ENCODE measurements at regions not wholly inside any gene's neighbourhood (a gene's known extent, or its start where the extent isn't known, plus 50 kb on each side); places are given as distances from the start of the nearest gene placed in this dataset.

GRCh38 chr21:18937337-18937736 lies 533.8 kb upstream of the TMPRSS15 start:
- in situ Hi-C loops (cut with MboI; ENCODE audit: low sequenced_read_pairs): no loop called here

DNA sequence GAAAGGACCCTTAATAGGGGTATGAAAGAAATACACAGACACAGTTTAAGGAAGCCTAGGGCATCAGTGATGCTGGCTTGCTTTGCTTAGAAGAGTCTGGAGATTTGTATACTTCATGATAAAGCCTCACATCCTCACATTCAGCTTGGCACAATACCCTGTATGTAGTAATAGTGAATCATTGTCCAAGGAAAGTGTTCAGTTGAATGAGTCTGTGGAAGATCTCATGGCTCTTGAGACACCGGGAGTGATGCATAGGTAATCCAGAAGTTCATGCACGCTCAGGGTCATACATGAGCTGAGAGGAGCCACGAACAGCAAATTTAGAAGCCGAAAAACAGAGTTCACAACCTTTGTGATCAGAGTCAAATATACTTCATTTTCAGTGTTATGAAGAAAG lies 537.2 kb upstream of the TMPRSS15 start:
- in situ Hi-C loops (cut with MboI; ENCODE audit: low sequenced_read_pairs): no loop called here

- in situ Hi-C loops (cut with MboI; ENCODE audit: low sequenced_read_pairs): loop anchor here (25.0 kb wide), 1 partner anchor 112 kb away; no protein-coding TSS in a partner anchor
Observed at GRCh38 chr21:18950045-18950740, 546.6 kb upstream of the TMPRSS15 start.

DNA sequence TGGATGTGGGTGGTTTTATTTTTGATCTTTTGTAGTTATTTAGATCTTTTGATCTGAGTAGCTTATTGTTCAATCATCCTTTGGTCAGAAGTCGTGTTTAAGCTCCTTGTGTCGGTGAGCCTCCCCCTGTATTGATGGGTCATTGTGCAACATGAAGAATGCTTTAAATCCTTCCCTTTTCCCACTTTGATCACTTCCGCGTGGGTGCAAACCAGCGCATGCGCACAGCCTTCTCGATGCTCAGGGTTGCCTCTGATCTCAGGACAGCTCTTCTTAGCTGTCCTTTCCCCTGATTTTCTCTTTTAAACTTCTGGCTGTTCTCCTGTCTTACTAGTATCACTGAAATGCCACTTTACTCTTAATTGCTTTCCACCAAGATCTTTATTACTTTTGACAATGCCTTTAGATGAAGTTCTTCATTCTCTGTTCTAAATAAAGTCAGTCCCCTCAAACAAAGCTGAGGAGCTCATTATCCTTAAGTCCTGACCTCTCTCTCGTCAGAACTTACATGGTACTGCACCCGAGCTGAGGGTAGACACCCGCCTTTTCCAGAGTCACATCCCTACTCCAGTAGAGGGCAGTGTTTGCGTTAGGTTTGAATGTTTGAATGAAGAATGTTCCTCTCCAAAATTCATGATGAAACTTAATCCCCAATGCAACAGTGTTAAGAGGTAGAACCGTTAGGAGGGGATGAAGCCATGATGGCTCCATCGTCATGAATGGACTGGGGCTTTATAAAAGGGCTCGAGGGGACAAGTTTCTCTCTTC lies 547.9 kb upstream of the TMPRSS15 start:
- in situ Hi-C loops (cut with MboI; ENCODE audit: low sequenced_read_pairs): loop anchor here (25.0 kb wide), 1 partner anchor 111 kb away; no protein-coding TSS in a partner anchor

GRCh38 chr21:18954441-18954844 lies 550.9 kb upstream of the TMPRSS15 start:
- in situ Hi-C loops (cut with MboI; ENCODE audit: low sequenced_read_pairs): loop anchor here (25.0 kb wide), 1 partner anchor 108 kb away; no protein-coding TSS in a partner anchor

DNA sequence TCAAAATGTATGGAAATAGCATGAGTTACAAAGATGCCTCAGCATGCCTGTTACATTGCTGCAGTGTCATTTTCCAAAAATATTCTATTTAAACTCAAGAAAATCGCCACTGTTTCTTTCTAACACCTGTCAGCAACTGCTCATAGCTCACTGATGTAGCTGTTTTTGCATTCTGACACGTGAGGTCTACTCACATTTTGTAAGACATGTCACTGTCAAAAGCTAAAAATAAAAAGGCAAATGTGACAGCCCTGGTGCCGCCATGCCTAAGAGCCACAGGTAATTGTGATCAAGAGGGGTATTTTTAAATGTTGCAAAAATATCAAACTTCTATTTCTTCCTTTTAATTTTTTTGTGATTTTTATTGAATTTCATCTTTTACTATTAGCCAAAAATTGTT lies 556.2 kb upstream of the TMPRSS15 start:
- in situ Hi-C loops (cut with MboI; ENCODE audit: low sequenced_read_pairs): loop anchor here (25.0 kb wide), 1 partner anchor 102 kb away; no protein-coding TSS in a partner anchor

- in situ Hi-C loops (cut with MboI; ENCODE audit: low sequenced_read_pairs): loop anchor here (25.0 kb wide), 1 partner anchor 102 kb away; no protein-coding TSS in a partner anchor
Observed at GRCh38 chr21:18960306-18960705, 556.7 kb upstream of the TMPRSS15 start.

DNA sequence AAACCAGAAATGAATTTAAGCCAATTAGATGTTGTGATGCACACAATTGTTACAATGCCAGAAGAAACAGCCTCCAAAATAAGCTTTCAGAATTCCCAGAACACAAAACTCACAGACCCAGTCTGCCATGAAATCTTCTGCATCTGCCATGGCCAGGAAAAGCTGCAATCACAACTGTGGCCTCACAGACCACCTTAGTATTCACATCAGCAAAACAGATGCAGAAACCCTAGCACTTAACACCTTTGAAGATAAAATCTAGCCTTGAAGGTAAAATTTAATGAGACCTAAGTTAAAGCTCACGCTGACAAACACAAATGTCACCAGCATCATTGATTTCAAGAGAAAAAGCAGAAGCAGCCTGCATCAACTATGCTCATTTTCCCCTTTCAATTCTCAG lies 566.8 kb upstream of the TMPRSS15 start:
- in situ Hi-C loops (cut with MboI; ENCODE audit: low sequenced_read_pairs): loop anchor here (25.0 kb wide), 1 partner anchor 92 kb away; no protein-coding TSS in a partner anchor

- in situ Hi-C loops (cut with MboI; ENCODE audit: low sequenced_read_pairs): loop anchor here (25.0 kb wide), 1 partner anchor 91 kb away; no protein-coding TSS in a partner anchor
Observed at GRCh38 chr21:18970941-18971340, 567.4 kb upstream of the TMPRSS15 start.

GRCh38 chr21:18985584-18985983 lies 582.0 kb upstream of the TMPRSS15 start:
- in situ Hi-C loops (cut with MboI; ENCODE audit: low sequenced_read_pairs): no loop called here

- in situ Hi-C loops (cut with MboI; ENCODE audit: low sequenced_read_pairs): no loop called here
Observed at GRCh38 chr21:18986197-18986596, 582.6 kb upstream of the TMPRSS15 start.

DNA sequence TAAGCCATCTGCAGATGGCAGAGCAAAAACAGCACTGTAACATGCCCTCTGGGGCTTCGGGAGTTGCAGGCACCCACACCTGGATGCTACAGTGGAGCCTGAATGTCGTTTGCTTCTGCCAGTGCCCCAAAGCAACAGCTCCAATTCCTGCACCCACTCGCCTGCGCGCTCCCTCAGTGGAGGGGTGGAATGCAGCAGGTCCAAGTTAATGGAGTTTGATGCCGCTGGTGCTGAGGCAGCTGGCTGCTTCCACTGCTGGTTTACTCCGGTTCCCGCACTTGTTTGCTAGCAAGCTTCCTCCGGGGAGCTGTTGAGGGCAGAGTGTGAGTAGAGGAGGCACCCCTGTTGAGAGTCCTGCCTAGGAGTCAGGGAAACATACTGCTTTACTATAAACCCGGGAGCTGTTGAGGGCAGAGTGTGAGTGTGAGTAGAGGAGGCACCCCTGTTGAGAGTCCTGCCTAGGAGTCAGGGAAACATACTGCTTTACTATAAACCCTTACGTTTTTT lies 584.0 kb upstream of the TMPRSS15 start:
- in situ Hi-C loops (cut with MboI; ENCODE audit: low sequenced_read_pairs): no loop called here

DNA sequence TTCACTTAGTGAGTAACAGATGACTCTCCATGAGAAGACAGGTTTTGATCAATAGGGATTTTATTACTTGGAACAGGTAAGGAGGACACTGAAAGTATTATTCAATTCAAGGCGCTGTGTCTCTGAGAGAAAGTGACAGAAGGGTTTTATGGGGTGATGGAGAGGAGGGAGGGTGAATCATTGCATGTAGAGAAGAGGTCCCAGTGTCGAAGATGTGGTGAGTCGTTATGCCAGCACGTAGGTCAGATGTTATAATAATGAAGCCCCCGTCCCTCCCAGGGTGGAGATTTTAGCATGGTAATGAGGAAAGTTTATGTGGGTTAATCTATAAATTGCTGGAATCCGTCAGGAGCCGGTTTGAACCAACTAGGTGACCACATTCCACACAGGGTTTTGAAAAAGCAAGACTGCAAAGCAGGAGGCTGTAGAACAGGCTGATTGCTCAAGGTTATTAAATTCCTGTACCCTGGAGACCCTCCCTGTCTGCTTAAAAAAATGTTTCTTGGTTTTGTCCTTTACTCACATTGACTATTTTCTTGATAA lies 586.4 kb upstream of the TMPRSS15 start:
- in situ Hi-C loops (cut with MboI; ENCODE audit: low sequenced_read_pairs): no loop called here

DNA sequence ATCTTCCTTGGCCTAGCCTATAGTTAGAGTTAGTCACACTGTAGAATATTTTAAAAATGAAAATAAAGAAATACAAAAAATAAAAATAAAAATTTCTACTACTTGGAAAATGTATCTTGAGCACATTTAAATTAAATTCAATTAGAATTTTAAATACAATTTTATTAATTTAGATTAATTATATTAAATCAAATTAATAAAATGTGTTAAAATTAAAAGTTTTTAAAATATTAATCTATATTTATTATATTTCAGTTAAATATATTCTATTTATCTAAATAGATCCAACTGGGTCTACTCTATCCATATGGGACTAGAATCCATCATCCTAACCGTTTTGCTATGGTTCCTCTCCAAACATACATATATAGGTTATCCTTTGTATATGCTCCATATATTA lies 588.3 kb upstream of the TMPRSS15 start:
- in situ Hi-C loops (cut with MboI; ENCODE audit: low sequenced_read_pairs): no loop called here

DNA sequence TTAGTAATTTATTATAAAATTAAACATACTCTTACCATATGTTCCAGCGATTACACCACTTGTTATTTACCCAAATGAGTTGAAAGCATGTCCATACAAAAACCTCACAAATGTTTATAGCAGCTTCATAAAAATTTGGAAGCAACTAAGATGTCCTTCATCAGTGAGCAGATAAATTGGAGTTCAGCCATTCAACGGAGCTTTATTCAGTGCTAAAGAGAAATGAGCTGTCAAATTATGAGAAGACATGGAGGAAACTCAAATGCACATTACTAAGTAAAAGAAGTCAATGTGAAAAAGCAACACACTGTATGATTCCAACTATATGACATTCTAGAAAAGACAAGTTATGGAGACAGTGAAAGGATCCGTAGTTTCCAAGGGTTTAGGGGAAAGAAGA lies 606.7 kb upstream of the TMPRSS15 start:
- in situ Hi-C loops (cut with MboI; ENCODE audit: low sequenced_read_pairs): no loop called here

DNA sequence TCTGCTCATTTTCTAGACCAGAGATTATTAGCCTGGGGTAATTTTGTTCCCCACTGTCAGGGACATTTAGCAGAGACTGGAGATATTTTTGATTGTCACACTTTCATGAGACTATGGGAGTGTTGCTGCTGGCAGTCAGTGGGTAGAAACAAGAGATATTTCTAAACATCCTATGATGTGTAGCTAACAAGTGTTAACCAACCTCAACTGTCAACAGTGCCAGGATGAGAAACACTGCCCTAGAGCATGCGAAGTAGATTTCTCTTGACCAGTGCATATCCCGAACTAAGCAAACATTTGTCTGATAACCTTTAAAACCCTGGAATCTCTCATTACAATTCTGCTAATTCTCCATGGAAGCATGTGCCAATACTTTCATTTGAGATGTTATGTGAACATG lies 607.4 kb upstream of the TMPRSS15 start:
- in situ Hi-C loops (cut with MboI; ENCODE audit: low sequenced_read_pairs): no loop called here

- in situ Hi-C loops (cut with MboI; ENCODE audit: low sequenced_read_pairs): no loop called here
Observed at GRCh38 chr21:19011451-19011850, 607.9 kb upstream of the TMPRSS15 start.

DNA sequence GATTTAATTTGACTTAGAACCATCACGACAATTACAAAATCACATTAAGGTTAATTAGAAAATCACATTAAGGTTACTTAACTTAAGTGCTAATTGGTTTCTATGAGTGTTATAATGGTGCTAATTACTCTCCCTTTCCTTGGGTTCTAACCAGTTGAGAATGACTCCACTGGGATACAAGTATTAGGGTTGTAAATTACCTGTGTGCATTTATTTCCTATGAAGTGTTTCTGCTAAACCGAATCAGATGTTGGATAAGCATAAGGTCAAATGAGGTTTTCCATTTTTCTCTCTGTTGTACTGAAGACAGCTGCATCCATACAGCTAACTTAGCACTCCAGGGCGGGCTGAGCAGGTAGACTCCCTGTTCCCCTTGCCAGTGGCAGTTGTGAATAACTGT lies 610.3 kb upstream of the TMPRSS15 start:
- in situ Hi-C loops (cut with MboI; ENCODE audit: low sequenced_read_pairs): no loop called here

DNA sequence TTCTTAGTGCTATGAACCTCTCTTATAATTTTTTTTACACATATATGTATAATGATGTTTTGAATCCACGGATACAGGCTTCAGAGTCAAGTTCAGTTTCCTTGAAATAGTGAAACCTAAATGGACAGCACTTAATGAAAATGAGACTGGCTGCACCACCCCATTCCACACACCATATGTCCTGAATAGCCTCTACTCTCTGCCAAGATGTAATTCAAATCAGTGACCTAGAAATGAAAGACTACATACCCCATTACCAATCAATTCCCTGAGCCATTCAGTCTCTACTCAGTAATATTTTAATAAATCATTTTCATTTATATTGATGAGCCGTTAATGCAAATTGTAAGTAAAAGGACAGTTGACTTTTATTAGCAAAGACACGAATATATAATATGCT lies 614.9 kb upstream of the TMPRSS15 start:
- in situ Hi-C loops (cut with MboI; ENCODE audit: low sequenced_read_pairs): no loop called here

- in situ Hi-C loops (cut with MboI; ENCODE audit: low sequenced_read_pairs): no loop called here
Observed at GRCh38 chr21:19022978-19023377, 619.4 kb upstream of the TMPRSS15 start.

DNA sequence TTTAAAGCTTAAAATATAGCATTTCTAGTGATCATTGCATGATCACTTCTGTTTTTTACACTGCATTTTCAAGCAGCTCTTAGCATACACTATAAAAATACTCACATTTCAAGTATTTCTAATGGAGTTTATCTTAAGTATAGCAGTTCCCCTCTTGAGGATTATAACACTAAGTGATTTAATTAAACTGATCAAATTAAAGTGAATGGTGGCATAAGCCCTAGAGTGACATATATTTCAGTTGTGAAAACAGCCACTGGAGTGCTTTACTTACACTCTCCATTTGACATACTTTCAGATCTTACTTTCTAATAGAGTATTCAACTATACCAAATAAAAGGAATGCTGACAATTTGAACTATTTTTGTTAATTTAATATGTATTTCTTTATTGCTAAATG lies 623.3 kb upstream of the TMPRSS15 start:
- in situ Hi-C loops (cut with MboI; ENCODE audit: low sequenced_read_pairs): no loop called here

Data from HL-60/S4 treated with retinoic acid at 250 ng/mL for 4 days and 3 days (cell line).